HEK293 (cell line): ENCODE measurements at regions not wholly inside any gene's neighbourhood (a gene's known extent, or its start where the extent isn't known, plus 50 kb on each side); places are given as distances from the start of the nearest gene placed in this dataset.

ENCODE experiments used
- CTCF ChIA-PET: fragments of 350-600 bp; formaldehyde crosslinking; extraction: SDS; loops from one replicate; lab custom pipeline; 2021; ENCODE audit warnings: antibody characterized with exemption; lab: Yijun Ruan, JAX
- POLR2A ChIA-PET: fragments of 300-600 bp; formaldehyde crosslinking; extraction: SDS; loops from one replicate; lab custom pipeline; 2020; ENCODE audit warnings: antibody characterized with exemption, inconsistent platforms; lab: Yijun Ruan, JAX
- H3K27ac ChIP-seq: fragments of 200-500 bp; sonication (Bioruptor generic); 2 replicates; pipeline ENCODE4 v1.5.1; 2014; ENCODE audit warnings: low read depth, low read length, control low read depth, inconsistent platforms; ENCODE audit errors: extremely low read depth
- H3K36me3 ChIP-seq, 2 experiments: fragments of 200-500 bp in 1 of 2; sonication (Bioruptor generic) in 1 of 2; 1 replicate in 1 of 2; 2 replicates in 1 of 2; pipeline ENCODE4 v1.5.1; 2014 to 2017; ENCODE audit warnings: inconsistent platforms in 2 of 2, low read length in 2 of 2; ENCODE audit not compliant: control insufficient read depth in 2 of 2, insufficient read depth in 1 of 2
- H3K4me1 ChIP-seq: fragments of 200-500 bp; sonication (Bioruptor generic); 2 replicates; pipeline ENCODE4 v1.5.1; 2014; ENCODE audit warnings: mild to moderate bottlenecking, low read length, inconsistent platforms; ENCODE audit not compliant: control insufficient read depth, insufficient read depth
- H3K4me3 ChIP-seq: 2 replicates; pipeline ENCODE4 v1.5.1; 2011; ENCODE audit warnings: low read depth, mild to moderate bottlenecking, control low read depth, low read length, moderate library complexity
- H3K9me3 ChIP-seq: fragments of 200-500 bp; sonication (Bioruptor generic); 2 replicates; pipeline ENCODE4 v1.5.1; 2014; ENCODE audit warnings: low read depth, low read length, inconsistent platforms; ENCODE audit not compliant: control insufficient read depth, insufficient read depth
- FEZF1 ChIP-seq: fragments of 450-650 bp; formaldehyde crosslinking; IDR thresholded peaks from 2 replicates; pipeline ENCODE4 v1.5.1; 2016; ENCODE audit warnings: missing biosample characterization, missing genetic modification characterization
- KLF9 ChIP-seq: fragments of 450-650 bp; formaldehyde crosslinking; IDR thresholded peaks from 2 replicates; pipeline ENCODE4 v1.5.1; 2016; ENCODE audit warnings: missing biosample characterization, missing genetic modification characterization, low read depth
- REST ChIP-seq: fragments of 450-650 bp; formaldehyde crosslinking; IDR thresholded peaks from 2 replicates; pipeline ENCODE4 v1.5.1; 2016; ENCODE audit warnings: missing biosample characterization, missing genetic modification characterization
- SP7 ChIP-seq: fragments of 450-650 bp; formaldehyde crosslinking; IDR thresholded peaks from 2 replicates; pipeline ENCODE4 v1.5.1; 2016; ENCODE audit warnings: missing biosample characterization, missing genetic modification characterization
- ZBTB49 ChIP-seq: fragments of 450-650 bp; formaldehyde crosslinking; IDR thresholded peaks from 2 replicates; pipeline ENCODE4 v1.5.1; 2016; ENCODE audit warnings: missing biosample characterization, missing genetic modification characterization, low read depth
- ZFHX2 ChIP-seq: fragments of 450-650 bp; formaldehyde crosslinking; conservative IDR thresholded peaks from 2 replicates; pipeline ENCODE4 v1.5.1; 2016; ENCODE audit warnings: missing biosample characterization, missing genetic modification characterization
- ZNF138 ChIP-seq: fragments of 450-650 bp; formaldehyde crosslinking; IDR thresholded peaks from 2 replicates; pipeline ENCODE4 v1.5.1; 2016; ENCODE audit warnings: missing biosample characterization, missing genetic modification characterization, borderline replicate concordance
- ZNF157 ChIP-seq: fragments of 450-650 bp; formaldehyde crosslinking; IDR thresholded peaks from 2 replicates; pipeline ENCODE4 v1.5.1; 2016; ENCODE audit warnings: missing biosample characterization, missing genetic modification characterization
- ZNF175 ChIP-seq: fragments of 450-650 bp; formaldehyde crosslinking; IDR thresholded peaks from 2 replicates; pipeline ENCODE4 v1.5.1; 2016; ENCODE audit warnings: missing biosample characterization, missing genetic modification characterization
- ZNF184 ChIP-seq: fragments of 450-650 bp; IDR thresholded peaks from 2 replicates; pipeline ENCODE4 v1.5.1; 2018; ENCODE audit warnings: missing biosample characterization, mild to moderate bottlenecking, missing genetic modification characterization
- ZNF214 ChIP-seq: fragments of 450-650 bp; formaldehyde crosslinking; IDR thresholded peaks from 2 replicates; pipeline ENCODE4 v1.5.1; 2017; ENCODE audit warnings: missing biosample characterization, mild to moderate bottlenecking, missing genetic modification characterization, borderline replicate concordance
- ZNF426 ChIP-seq: fragments of 450-650 bp; formaldehyde crosslinking; IDR thresholded peaks from 2 replicates; pipeline ENCODE4 v1.5.1; 2017; ENCODE audit warnings: missing biosample characterization, missing genetic modification characterization, mild to moderate bottlenecking, inconsistent platforms, moderate library complexity
- ZNF510 ChIP-seq: fragments of 450-650 bp; formaldehyde crosslinking; IDR thresholded peaks from 2 replicates; pipeline ENCODE4 v1.5.1; 2018; ENCODE audit warnings: mild to moderate bottlenecking, missing genetic modification characterization, missing biosample characterization; ENCODE audit not compliant: insufficient replicate concordance
- ZNF514 ChIP-seq: fragments of 450-650 bp; formaldehyde crosslinking; IDR thresholded peaks from 2 replicates; pipeline ENCODE4 v1.5.1; 2016; ENCODE audit warnings: missing biosample characterization, missing genetic modification characterization
- ZNF626 ChIP-seq: fragments of 450-650 bp; sonication (Bioruptor Pico); formaldehyde crosslinking; IDR thresholded peaks from 2 replicates; pipeline ENCODE4 v1.5.1; 2018; ENCODE audit warnings: missing biosample characterization, missing genetic modification characterization, inconsistent platforms
- ZNF747 ChIP-seq: fragments of 450-650 bp; formaldehyde crosslinking; IDR thresholded peaks from 2 replicates; pipeline ENCODE4 v1.5.1; 2016; ENCODE audit warnings: missing biosample characterization, missing genetic modification characterization
- ZNF792 ChIP-seq: fragments of 450-650 bp; formaldehyde crosslinking; IDR thresholded peaks from 2 replicates; pipeline ENCODE4 v1.5.1; 2016; ENCODE audit warnings: missing biosample characterization, missing genetic modification characterization

DNA sequence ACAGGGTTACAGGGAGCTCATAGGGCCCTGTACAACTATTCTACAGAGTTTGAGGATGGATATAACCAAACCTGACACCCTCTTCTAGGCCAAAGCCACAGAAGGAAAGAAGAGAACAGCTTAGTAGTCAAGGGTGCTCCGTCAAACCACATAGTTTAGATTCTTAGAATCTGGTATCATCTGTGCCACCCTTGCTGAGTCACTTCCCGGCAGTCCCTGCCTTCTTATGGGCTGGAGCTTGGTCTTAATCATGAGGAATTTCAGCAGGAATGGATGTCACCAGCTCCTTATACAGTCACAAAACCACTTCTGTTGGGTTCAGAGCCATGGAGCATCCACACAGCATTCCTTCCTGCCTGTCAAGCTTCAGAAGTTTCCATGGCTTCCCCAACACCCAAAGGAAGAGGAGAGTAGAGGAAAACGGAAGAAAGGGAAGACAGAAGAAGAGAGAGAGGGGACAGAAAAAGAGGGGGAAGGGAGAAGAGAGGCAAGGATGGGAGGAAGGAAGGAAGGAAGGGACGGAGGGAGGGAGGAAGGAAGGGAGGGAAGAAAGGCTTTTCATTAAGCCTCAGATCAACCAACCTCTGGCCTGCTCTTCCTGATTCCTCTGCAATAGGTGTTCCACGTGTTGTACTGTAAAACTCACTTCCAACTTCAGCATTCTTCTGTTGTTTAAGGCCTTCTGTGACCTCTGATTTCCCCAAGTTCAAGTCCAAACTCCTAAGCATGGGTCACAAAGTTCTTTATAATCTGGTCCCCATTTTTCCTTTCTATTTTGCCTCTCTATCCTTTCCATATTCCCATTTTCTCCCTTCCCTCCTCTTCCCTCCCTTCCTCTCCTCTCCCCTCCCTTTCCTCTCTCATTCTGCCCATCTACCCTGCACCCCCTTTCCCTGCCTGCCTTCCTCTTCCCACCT is 246.1 kb upstream of the TNP1 start:
- CTCF ChIA-PET: interaction anchor here (0.6 to 1.9 kb wide), 9 partner anchors 10 to 849 kb away, joined by 3 to 7 read pairs (median 4); no protein-coding TSS in a partner anchor
- Histone ChIP-seq H3K36me3 (no peaks in the 10 kb centered on the region), H3K4me1 (no peaks in the 10 kb centered on the region), H3K27ac (no peak overlapping the region), H3K4me3 (no peak overlapping the region), H3K9me3 (no peaks in the 10 kb centered on the region)
- POLR2A ChIA-PET: no interaction called here
- TF ChIP-seq ZNF792 (tag by site-specific recombination): no peak
- TF ChIP-seq ZNF626: no peak
- no peak for TF ChIP-seq ZNF214 (tag by site-specific recombination)
- TF ChIP-seq ZNF747 (tag by site-specific recombination): no peak
- TF ChIP-seq ZNF426: no peak
- TF ChIP-seq ZNF184: no peak

- ChIA-PET POLR2A (interaction anchor here (0.7 kb wide), 1 partner anchor 552 kb away, joined by 5 read pairs; no protein-coding TSS in a partner anchor), CTCF (interaction anchor here (0.5 to 1.9 kb wide), 5 partner anchors 15 to 408 kb away, joined by 3 to 7 read pairs (median 3); no protein-coding TSS in a partner anchor)
- Histone ChIP-seq H3K4me3 (no peak overlapping the region), H3K4me1 (no peaks in the 10 kb centered on the region), H3K9me3 (no peaks in the 10 kb centered on the region), H3K27ac (no peak overlapping the region), H3K36me3 (no peaks in the 10 kb centered on the region)
- no peak for TF ChIP-seq REST (tag by site-specific recombination)
- no peak for TF ChIP-seq FEZF1 (tag by site-specific recombination)
- no peak for TF ChIP-seq ZNF138
- TF ChIP-seq ZNF157 (tag by site-specific recombination): no peak
Observed at GRCh38 chr2:217103752-217104545, 244.1 kb upstream of the TNP1 start.

GRCh38 chr2:217102956-217103355 is 243.1 kb upstream of the TNP1 start:
- POLR2A ChIA-PET: no interaction called here

More at GRCh38 chr2:217102956-217103355, 243.1 kb upstream of the TNP1 start:
- H3K4me1 ChIP-seq: no peaks in the 10 kb centered on the region
- H3K27ac ChIP-seq: no peak overlapping the region
- H3K9me3 ChIP-seq: no peaks in the 10 kb centered on the region
- TF ChIP-seq ZNF175 (tag by site-specific recombination) (no peak), ZBTB49 (no peak), ZNF510 (tag by site-specific recombination) (no peak), ZNF514 (tag by site-specific recombination) (no peak), ZFHX2 (tag by site-specific recombination) (no peak), KLF9 (tag by site-specific recombination) (no peak), SP7 (tag by site-specific recombination) (no peak)
- no peaks in the 10 kb centered on the region for H3K36me3 ChIP-seq
- no peak overlapping the region for H3K4me3 ChIP-seq
- CTCF ChIA-PET: no interaction called here
